Stomach (tissue), 8 donors: ENCODE measurements at regions not wholly inside any gene's neighbourhood (a gene's known extent, or its start where the extent isn't known, plus 50 kb on each side); places are given as distances from the start of the nearest gene placed in this dataset.

Experiments used
- DNase-seq, 2 donors: peaks; one replicate each; pipeline versions ENCODE4 v3.0.0 to v3.0.0-alpha.2; 2013 to 2019
- H3K27ac ChIP-seq, 5 donors: fragments of 200-600 bp in 4 of 5; sonication (generic) in 4 of 5; one replicate each; pipeline ENCODE4 v1.5.1; 2013 to 2019; ENCODE audit warnings: mild to moderate bottlenecking in 1 of 5, moderate library complexity in 1 of 5
- H3K27me3 ChIP-seq, 3 donors: fragments of 200-600 bp; sonication (generic); one replicate each; pipeline ENCODE4 v1.5.1; 2017 to 2019; ENCODE audit warnings: mixed run types in 1 of 3
- H3K36me3 ChIP-seq, 4 donors: fragments of 200-600 bp; sonication (generic); 1 replicate in 3 of 4; 2 replicates in 1 of 4; pipeline ENCODE4 v1.5.1; 2016 to 2019
- H3K4me1 ChIP-seq, 4 donors: fragments of 200-600 bp; sonication (generic); one replicate each; pipeline ENCODE4 v1.5.1; 2016 to 2019
- H3K4me3 ChIP-seq, 4 donors: fragments of 200-600 bp; sonication (generic) in 3 of 4; one replicate each; pipeline ENCODE4 v1.5.1; 2016 to 2019; ENCODE audit warnings: mild to moderate bottlenecking in 1 of 4
- H3K9me3 ChIP-seq, 4 donors: fragments of 200-600 bp; sonication (generic); one replicate each; pipeline ENCODE4 v1.5.1; 2016 to 2019
- EP300 ChIP-seq: sonication (generic); formaldehyde crosslinking; IDR thresholded peaks from one replicate; pipeline ENCODE4 v1.6.1; 2017; ENCODE audit warnings: antibody characterized with exemption
- POLR2A ChIP-seq, 4 donors: fragments of 450-650 bp; IDR thresholded peaks; one replicate each; pipeline ENCODE4 v1.6.1; 2016; ENCODE audit warnings: antibody characterized with exemption in 4 of 4, control low read depth in 2 of 4, mild to moderate bottlenecking in 1 of 4, moderate library complexity in 1 of 4
- POLR2AphosphoS5 ChIP-seq, 3 donors: sonication (generic); formaldehyde crosslinking; IDR thresholded peaks; one replicate each; pipeline ENCODE4 v1.6.1; 2016; ENCODE audit warnings: antibody characterized with exemption in 3 of 3
- WGBS, 5 donors: extraction: QIAGEN DNeasy Blood & Tissue Kit in 3 of 5; methylation state at CpG; one replicate each; pipeline versions ENCODE4 v1.1.5 to v1.1.7; 2013 to 2018; 5-methylcytosine and 5-hydroxymethylcytosine counted together
- intact Hi-C: fragments of 100-400 bp; cut with DNase I; formaldehyde crosslinking; loops from one replicate; pipeline ENCODE4 v1.15.1; 2023; ENCODE audit warnings: low total_unique reads
- TF ChIP-seq, protein P1 (sequence below), 7 experiments: fragments of 450-650 bp in 4 of 7; fragments of 200-600 bp in 3 of 7; sonication (generic) in 3 of 7; IDR thresholded peaks; one replicate each; pipeline ENCODE4 v1.5.1; 2016 to 2019; ENCODE audit warnings: antibody characterized with exemption in 7 of 7, control low read depth in 2 of 7, mild to moderate bottlenecking in 1 of 7
- donor health status: healthy with polysubstance abuse.
- donor health status: Bipolar disorder and iron deficiency.
- donor health status: healthy.

DNA sequence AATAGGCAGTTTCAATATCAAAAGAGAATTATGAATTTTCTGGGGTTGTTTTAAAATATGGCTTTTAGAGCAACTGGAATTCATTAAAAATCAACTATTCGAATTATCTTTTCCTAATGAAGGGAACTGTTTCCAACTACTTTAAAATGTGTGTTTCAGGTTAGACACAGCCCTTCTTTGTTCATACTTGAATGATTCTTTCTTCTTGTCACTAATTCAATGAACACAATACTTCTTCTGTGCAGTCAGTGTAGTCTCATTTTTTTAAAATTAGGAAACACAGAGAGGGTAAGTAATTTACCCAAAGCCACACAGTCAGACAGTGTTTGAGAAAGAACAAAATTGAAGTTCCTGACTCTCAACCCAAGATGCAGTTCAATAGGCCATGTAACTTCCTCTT, 414.0 kb downstream of the CCDC91 start:
- 83 to 94% (median 90%) methylated on average over 1 of the region's 1 CpG for WGBS, 5 donors

DNA sequence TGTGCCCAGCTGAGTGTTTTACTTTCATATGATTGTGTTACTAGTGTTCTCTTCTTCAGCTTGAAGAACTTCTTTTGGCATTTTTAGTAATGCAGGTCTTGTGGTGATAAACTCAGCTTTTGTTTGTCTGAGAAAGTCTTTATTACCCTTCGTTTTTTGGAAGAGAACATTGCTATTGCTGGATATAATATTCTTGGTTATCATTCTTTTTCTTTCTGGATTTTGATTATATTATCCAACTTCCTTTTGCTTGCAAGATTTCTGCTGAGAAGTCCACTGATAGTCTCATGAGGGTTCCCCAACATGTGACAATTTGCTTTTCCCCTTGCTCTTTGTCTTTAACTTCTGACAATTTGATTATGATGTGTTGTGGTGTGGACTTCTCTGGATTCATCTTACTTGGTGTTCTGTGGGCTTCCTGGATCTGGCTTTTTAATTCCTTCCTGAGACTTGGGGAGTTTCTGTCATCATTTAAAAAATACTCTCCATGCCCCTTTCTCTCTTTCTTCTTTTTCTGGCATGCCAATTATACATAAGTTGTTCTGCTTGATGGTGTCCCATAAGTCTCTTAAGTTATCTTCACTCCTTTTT, 416.8 kb downstream of the CCDC91 start:
- Histone ChIP-seq H3K9me3 (peaks cover 0 to 36% (median 20%) of the 10 kb centered on the region in 4 donors), H3K27ac (no peak overlapping the region), H3K27me3 (no peaks in the 10 kb centered on the region), H3K4me1 (peaks cover 0 to 6% (median 0%) of the 10 kb centered on the region in 4 donors), H3K36me3 (no peaks in the 10 kb centered on the region), H3K4me3 (no peak overlapping the region)
- intact Hi-C loops: no loop called here
- TF ChIP-seq, protein P1, sequence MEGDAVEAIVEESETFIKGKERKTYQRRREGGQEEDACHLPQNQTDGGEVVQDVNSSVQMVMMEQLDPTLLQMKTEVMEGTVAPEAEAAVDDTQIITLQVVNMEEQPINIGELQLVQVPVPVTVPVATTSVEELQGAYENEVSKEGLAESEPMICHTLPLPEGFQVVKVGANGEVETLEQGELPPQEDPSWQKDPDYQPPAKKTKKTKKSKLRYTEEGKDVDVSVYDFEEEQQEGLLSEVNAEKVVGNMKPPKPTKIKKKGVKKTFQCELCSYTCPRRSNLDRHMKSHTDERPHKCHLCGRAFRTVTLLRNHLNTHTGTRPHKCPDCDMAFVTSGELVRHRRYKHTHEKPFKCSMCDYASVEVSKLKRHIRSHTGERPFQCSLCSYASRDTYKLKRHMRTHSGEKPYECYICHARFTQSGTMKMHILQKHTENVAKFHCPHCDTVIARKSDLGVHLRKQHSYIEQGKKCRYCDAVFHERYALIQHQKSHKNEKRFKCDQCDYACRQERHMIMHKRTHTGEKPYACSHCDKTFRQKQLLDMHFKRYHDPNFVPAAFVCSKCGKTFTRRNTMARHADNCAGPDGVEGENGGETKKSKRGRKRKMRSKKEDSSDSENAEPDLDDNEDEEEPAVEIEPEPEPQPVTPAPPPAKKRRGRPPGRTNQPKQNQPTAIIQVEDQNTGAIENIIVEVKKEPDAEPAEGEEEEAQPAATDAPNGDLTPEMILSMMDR (IDR thresholded peaks at IDR 0.05): no peak
- TF ChIP-seq POLR2A (IDR thresholded peaks at IDR 0.05): no peak
- no peak for TF ChIP-seq POLR2AphosphoS5 (IDR thresholded peaks at IDR 0.05)
- TF ChIP-seq EP300: no peak
- 62 to 80% (median 71%) methylated on average over 1 of the region's 1 CpG for WGBS, 5 donors
- DNase-seq: no peak

More for the DNA sequence above, 414.0 kb downstream of the CCDC91 start:
- Histone ChIP-seq H3K27ac (no peak overlapping the region), H3K27me3 (no peaks in the 10 kb centered on the region), H3K4me3 (no peak overlapping the region), H3K4me1 (no peaks in the 10 kb centered on the region), H3K36me3 (no peaks in the 10 kb centered on the region), H3K9me3 (peaks cover 0 to 35% (median 20%) of the 10 kb centered on the region in 4 donors)
- DNase-seq: no peak
- intact Hi-C loops: no loop called here
- TF ChIP-seq EP300 (no peak), POLR2AphosphoS5 (IDR thresholded peaks at IDR 0.05) (no peak), POLR2A (IDR thresholded peaks at IDR 0.05) (no peak)
- TF ChIP-seq, protein P1 (IDR thresholded peaks at IDR 0.05): no peak

DNA sequence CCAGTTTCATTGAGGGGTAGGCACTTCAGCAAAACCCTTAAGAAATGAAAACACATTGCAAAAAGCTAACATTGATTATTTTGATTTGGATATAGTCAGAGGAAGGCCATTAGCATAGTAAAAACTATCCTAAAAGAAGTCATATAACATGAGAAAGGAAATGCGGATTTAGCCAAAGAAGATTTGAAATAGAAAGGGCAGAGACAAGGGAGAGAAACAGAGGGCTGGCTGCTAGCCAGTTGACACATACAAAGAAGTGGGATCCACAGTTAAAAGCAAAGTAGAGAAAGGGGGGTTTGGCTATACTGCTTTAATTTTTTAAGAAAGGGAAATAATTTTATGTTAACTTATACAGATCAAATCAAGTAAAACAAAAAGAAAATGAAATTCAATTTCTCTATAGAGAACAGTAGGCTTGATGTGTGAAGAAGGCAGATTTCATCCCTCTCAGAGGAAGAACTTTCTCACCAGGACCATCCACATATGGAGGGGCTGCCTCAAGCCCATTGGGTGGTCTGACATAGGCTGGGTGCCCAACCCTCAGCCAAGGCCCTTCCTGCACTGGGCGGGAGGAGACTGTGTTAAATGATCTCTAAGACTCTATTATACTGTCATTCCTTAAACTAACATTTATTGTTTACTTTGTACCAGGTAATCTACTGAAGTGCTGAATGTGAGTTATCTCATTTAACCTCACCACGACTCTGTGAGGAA, 420.3 kb downstream of the CCDC91 start:
- no peak for DNase-seq
- H3K27me3 ChIP-seq: no peaks in the 10 kb centered on the region
- peaks cover 0 to 6% (median 0%) of the 10 kb centered on the region in 4 donors for H3K4me1 ChIP-seq
- no peak overlapping the region for H3K4me3 ChIP-seq
- no peaks in the 10 kb centered on the region for H3K36me3 ChIP-seq
- intact Hi-C loops: no loop called here
- peaks cover 0 to 36% (median 20%) of the 10 kb centered on the region in 4 donors for H3K9me3 ChIP-seq
- WGBS, 5 donors: 42 to 47% (median 43%) methylated on average over 3 of the region's 3 CpGs
- H3K27ac ChIP-seq: no peak overlapping the region
- TF ChIP-seq EP300: no peak
- TF ChIP-seq, protein P1 (IDR thresholded peaks at IDR 0.05): no peak

DNA sequence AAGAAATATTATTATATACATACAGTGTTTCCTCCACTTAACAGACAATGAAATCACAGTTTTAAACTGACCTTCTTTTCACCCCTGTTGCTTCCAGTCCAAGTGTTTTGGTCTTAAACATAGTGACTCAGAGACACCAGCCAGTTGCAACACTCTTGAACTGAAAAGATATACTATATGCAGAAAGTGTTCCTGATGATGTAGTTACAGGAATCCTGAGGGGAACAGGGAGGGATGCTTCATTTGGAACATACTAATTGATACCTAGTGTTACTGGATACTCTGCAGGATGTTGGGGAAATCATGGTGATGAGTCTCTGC, 420.8 kb downstream of the CCDC91 start:
- peaks cover 0 to 6% (median 0%) of the 10 kb centered on the region in 4 donors for H3K4me1 ChIP-seq
- H3K27me3 ChIP-seq: no peaks in the 10 kb centered on the region
- no peaks in the 10 kb centered on the region for H3K36me3 ChIP-seq
- H3K4me3 ChIP-seq: no peak overlapping the region
- no peak for TF ChIP-seq EP300
- no peak for TF ChIP-seq POLR2A (IDR thresholded peaks at IDR 0.05)
- TF ChIP-seq, protein P1 (IDR thresholded peaks at IDR 0.05): no peak
- no peak for TF ChIP-seq POLR2AphosphoS5 (IDR thresholded peaks at IDR 0.05)
- no peak overlapping the region for H3K27ac ChIP-seq
- peaks cover 0 to 32% (median 20%) of the 10 kb centered on the region in 4 donors for H3K9me3 ChIP-seq
- peak in 1 of 2 donors; percentile 58 for DNase-seq
- intact Hi-C loops: no loop called here
